RWPE2 (cell line): ENCODE measurements at regions not wholly inside any gene's neighbourhood (a gene's known extent, or its start where the extent isn't known, plus 50 kb on each side); places are given as distances from the start of the nearest gene placed in this dataset.

ENCODE experiments used
- ATAC-seq: fragments of 200-7000 bp; cut with Tn5 transposase; 3 replicates; pipeline ENCODE4 v1.9.1; 2021; ENCODE audit warnings: low read depth
- DNase-seq: peaks from one replicate; pipeline ENCODE4 v3.0.0-alpha.2; 2020; ENCODE audit warnings: low spot score
- H3K27ac ChIP-seq: fragments of 450-650 bp; 2 replicates; pipeline ENCODE4 v1.5.1; 2017; ENCODE audit warnings: mild to moderate bottlenecking; ENCODE audit not compliant: poor library complexity, severe bottlenecking
- H3K27me3 ChIP-seq: fragments of 250-450 bp; sonication (Bioruptor Pico); 2 replicates; pipeline ENCODE4 v1.5.1; 2021; ENCODE audit warnings: mild to moderate bottlenecking, moderate library complexity; ENCODE audit not compliant: insufficient read depth, poor library complexity, severe bottlenecking
- H3K36me3 ChIP-seq: fragments of 250-450 bp; sonication (Bioruptor Pico); 2 replicates; pipeline ENCODE4 v1.5.1; 2020; ENCODE audit warnings: low read depth, mild to moderate bottlenecking, moderate library complexity
- H3K4me1 ChIP-seq: fragments of 250-450 bp; sonication (Bioruptor Pico); 2 replicates; pipeline ENCODE4 v1.5.1; 2021; ENCODE audit warnings: mild to moderate bottlenecking, moderate library complexity; ENCODE audit not compliant: insufficient read depth, poor library complexity, severe bottlenecking
- H3K4me3 ChIP-seq: fragments of 250-450 bp; sonication (Bioruptor Pico); 2 replicates; pipeline ENCODE4 v1.5.1; 2021; ENCODE audit warnings: mild to moderate bottlenecking, moderate library complexity; ENCODE audit not compliant: severe bottlenecking
- H3K9me3 ChIP-seq: fragments of 250-450 bp; sonication (Bioruptor Pico); 2 replicates; pipeline ENCODE4 v1.5.1; 2021; ENCODE audit warnings: mild to moderate bottlenecking, moderate library complexity; ENCODE audit not compliant: severe bottlenecking
- TF ChIP-seq, protein P1 (sequence below): fragments of 450-650 bp; IDR thresholded peaks from one replicate; pipeline ENCODE4 v1.5.1; 2017; ENCODE audit warnings: mild to moderate bottlenecking, moderate library complexity; ENCODE audit not compliant: poor library complexity, severe bottlenecking

GRCh38 chrX:43328358-43328946 lies 327.6 kb upstream of the MAOA start:
- Histone ChIP-seq H3K27me3 (no peaks in the 10 kb centered on the region), H3K4me3 (no peak overlapping the region), H3K9me3 (no peaks in the 10 kb centered on the region), H3K36me3 (no peaks in the 10 kb centered on the region), H3K27ac (no peak overlapping the region), H3K4me1 (no peaks in the 10 kb centered on the region)
- TF ChIP-seq, protein P1, sequence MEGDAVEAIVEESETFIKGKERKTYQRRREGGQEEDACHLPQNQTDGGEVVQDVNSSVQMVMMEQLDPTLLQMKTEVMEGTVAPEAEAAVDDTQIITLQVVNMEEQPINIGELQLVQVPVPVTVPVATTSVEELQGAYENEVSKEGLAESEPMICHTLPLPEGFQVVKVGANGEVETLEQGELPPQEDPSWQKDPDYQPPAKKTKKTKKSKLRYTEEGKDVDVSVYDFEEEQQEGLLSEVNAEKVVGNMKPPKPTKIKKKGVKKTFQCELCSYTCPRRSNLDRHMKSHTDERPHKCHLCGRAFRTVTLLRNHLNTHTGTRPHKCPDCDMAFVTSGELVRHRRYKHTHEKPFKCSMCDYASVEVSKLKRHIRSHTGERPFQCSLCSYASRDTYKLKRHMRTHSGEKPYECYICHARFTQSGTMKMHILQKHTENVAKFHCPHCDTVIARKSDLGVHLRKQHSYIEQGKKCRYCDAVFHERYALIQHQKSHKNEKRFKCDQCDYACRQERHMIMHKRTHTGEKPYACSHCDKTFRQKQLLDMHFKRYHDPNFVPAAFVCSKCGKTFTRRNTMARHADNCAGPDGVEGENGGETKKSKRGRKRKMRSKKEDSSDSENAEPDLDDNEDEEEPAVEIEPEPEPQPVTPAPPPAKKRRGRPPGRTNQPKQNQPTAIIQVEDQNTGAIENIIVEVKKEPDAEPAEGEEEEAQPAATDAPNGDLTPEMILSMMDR: no peak
- DNase-seq (no peak), ATAC-seq (no peak)

- Histone ChIP-seq H3K27ac (no peak overlapping the region), H3K36me3 (no peaks in the 10 kb centered on the region), H3K4me1 (no peaks in the 10 kb centered on the region), H3K4me3 (no peak overlapping the region), H3K9me3 (no peaks in the 10 kb centered on the region), H3K27me3 (no peaks in the 10 kb centered on the region)
- no peak for ATAC-seq
- DNase-seq: no peak
- TF ChIP-seq, protein P1: peak; percentile 18
These were observed 322.6 kb upstream of the MAOA start for GRCh38 chrX:43333543-43333942.

DNA sequence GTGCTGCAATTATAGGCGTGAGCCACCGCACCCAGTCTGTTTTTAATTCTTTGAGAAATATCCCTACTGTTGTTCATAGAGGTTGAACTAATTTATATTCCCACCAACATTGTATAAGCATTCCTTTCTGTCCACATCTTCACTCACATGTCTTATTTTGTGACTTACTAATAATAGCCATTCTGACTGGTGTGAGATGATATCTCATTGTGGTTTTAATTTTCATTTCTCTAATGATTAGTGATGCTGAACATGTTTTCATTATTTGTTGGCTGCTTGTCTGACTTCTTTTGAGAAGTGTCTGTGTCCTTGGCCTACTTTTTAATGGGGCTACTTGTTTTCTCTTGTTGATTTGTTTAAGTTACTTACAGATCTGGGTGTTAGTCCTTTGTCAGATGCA lies 310.9 kb upstream of the MAOA start:
- no peaks in the 10 kb centered on the region for H3K27me3 ChIP-seq
- H3K4me1 ChIP-seq: no peaks in the 10 kb centered on the region
- H3K4me3 ChIP-seq: no peak overlapping the region
- ATAC-seq: no peak
- DNase-seq: no peak
- H3K36me3 ChIP-seq: no peaks in the 10 kb centered on the region
- TF ChIP-seq, protein P1: no peak
- no peak overlapping the region for H3K27ac ChIP-seq
- no peaks in the 10 kb centered on the region for H3K9me3 ChIP-seq

GRCh38 chrX:43349363-43349762 lies 306.7 kb upstream of the MAOA start:
- Histone ChIP-seq H3K27ac (no peak overlapping the region), H3K27me3 (no peaks in the 10 kb centered on the region), H3K4me1 (no peaks in the 10 kb centered on the region), H3K36me3 (no peaks in the 10 kb centered on the region), H3K9me3 (no peaks in the 10 kb centered on the region), H3K4me3 (no peak overlapping the region)
- TF ChIP-seq, protein P1: peak; percentile 44
- ATAC-seq (no peak), DNase-seq (no peak)

- Histone ChIP-seq H3K27ac (no peak overlapping the region), H3K4me3 (no peak overlapping the region), H3K4me1 (no peaks in the 10 kb centered on the region), H3K36me3 (no peaks in the 10 kb centered on the region), H3K9me3 (no peaks in the 10 kb centered on the region), H3K27me3 (no peaks in the 10 kb centered on the region)
- no peak for DNase-seq
- no peak for ATAC-seq
- TF ChIP-seq, protein P1: no peak
These were observed 305.2 kb upstream of the MAOA start for GRCh38 chrX:43350935-43351334.
